ENCODE measurements at regions not wholly inside any gene's neighbourhood (a gene's known extent, or its start where the extent isn't known, plus 50 kb on each side); places are given as distances from the start of the nearest gene placed in this dataset.

DNA sequence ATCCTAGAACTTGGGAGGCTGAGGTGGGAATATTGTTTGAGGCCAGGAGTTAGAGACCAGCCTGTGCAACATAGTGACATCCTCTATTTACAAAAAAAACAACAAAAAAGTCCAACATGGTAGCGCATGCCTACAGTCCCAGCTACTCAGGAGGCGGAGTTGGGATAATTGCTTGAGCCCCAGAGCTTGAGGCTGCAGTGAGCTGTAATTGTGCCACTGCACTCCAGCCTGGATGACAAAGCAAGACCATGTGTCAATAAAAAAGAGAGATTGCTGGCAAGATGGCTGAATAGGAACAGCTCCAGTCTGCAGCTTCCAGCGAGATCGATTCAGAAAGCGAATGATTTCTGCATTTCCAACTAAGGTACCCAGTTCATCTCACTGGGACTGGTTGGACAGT lies 54.8 kb upstream of the FBXL17 start:
- DNase-seq = no peak
- TF ChIP-seq, protein P1, sequence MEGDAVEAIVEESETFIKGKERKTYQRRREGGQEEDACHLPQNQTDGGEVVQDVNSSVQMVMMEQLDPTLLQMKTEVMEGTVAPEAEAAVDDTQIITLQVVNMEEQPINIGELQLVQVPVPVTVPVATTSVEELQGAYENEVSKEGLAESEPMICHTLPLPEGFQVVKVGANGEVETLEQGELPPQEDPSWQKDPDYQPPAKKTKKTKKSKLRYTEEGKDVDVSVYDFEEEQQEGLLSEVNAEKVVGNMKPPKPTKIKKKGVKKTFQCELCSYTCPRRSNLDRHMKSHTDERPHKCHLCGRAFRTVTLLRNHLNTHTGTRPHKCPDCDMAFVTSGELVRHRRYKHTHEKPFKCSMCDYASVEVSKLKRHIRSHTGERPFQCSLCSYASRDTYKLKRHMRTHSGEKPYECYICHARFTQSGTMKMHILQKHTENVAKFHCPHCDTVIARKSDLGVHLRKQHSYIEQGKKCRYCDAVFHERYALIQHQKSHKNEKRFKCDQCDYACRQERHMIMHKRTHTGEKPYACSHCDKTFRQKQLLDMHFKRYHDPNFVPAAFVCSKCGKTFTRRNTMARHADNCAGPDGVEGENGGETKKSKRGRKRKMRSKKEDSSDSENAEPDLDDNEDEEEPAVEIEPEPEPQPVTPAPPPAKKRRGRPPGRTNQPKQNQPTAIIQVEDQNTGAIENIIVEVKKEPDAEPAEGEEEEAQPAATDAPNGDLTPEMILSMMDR (IDR thresholded peaks at IDR 0.05; ENCODE audit: low read depth, low read length, missing control alignments) = no peak
- in situ Hi-C loops (cut with HindIII; ENCODE audit: low pct_ligation_motif_present, low sequenced_read_pairs) = no loop called here
- no peaks in the 10 kb centered on the region for H3K27me3 ChIP-seq (replicated peaks)
- no peak overlapping the region for H3K27ac ChIP-seq
- H3K4me3 ChIP-seq (ENCODE audit: low read depth, low read length) = no peak overlapping the region
- H3K36me3 ChIP-seq (replicated peaks) = no peaks in the 10 kb centered on the region

DNA sequence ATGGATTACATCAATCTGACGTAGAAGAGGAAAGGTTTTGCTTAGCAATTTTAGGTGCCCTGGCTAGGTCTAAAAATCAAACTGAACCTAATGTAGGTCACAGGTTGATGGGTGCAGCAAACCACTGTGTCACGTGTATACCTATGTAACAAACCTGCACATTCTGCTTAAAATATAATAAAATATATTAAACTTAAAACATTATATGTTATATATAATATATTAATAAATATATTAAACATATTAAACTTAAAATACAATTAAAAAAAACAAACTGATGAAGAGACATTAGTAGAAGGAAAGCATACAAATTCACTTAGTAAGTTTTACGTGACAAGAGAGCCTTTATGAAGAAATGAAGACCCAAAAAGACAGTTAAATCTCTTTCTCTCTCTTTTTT lies 51.7 kb upstream of the FBXL17 start:
- in situ Hi-C loops (cut with HindIII; ENCODE audit: low pct_ligation_motif_present, low sequenced_read_pairs) = no loop called here
- Histone ChIP-seq H3K27me3 (replicated peaks) (no peaks in the 10 kb centered on the region), H3K27ac (no peak overlapping the region), H3K36me3 (replicated peaks) (no peaks in the 10 kb centered on the region), H3K4me3 (ENCODE audit: low read depth, low read length) (no peak overlapping the region)
- DNase-seq = no peak
- TF ChIP-seq, protein P1 (IDR thresholded peaks at IDR 0.05; ENCODE audit: low read depth, low read length, missing control alignments) = no peak

DNA sequence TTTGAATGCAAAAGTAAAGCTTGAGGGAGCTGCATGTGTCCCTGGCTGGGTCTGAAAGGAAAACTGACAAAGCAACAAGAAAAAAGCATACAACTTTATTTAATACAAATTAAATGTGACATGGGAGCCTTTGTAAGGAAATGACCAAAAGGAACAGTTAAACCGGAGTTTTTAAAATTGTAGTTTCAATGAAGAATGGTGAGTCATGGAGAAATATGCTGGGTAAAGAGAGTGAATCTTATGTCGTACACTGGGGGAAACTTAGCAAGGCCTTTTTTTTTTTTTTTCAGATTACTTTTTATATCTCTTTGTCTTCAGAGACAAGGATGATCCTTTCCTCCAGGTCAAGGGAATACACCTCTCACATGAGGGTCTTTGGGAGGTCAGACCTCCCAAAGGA lies 50.1 kb upstream of the FBXL17 start:
- TF ChIP-seq, protein P1 (IDR thresholded peaks at IDR 0.05; ENCODE audit: low read depth, low read length, missing control alignments) = no peak
- no peaks in the 10 kb centered on the region for H3K36me3 ChIP-seq (replicated peaks)
- DNase-seq = no peak
- no peak overlapping the region for H3K4me3 ChIP-seq (ENCODE audit: low read depth, low read length)
- no peak overlapping the region for H3K27ac ChIP-seq
- H3K27me3 ChIP-seq (replicated peaks) = no peaks in the 10 kb centered on the region
- in situ Hi-C loops (cut with HindIII; ENCODE audit: low pct_ligation_motif_present, low sequenced_read_pairs) = no loop called here

Data from brain microvascular endothelial cell (primary cell).